Keratinocyte (primary cell): ENCODE measurements at regions not wholly inside any gene's neighbourhood (a gene's known extent, or its start where the extent isn't known, plus 50 kb on each side); places are given as distances from the start of the nearest gene placed in this dataset.

Experiments
- DNase-seq: peaks from one replicate; pipeline ENCODE4 v3.0.0-alpha.2; 2011; ENCODE audit warnings: low read depth, missing footprints, low spot score
- FAIRE-seq: peaks from 2 replicates; lab custom pipeline; 2011; peaks lifted over from hg19 to GRCh38; lab: Jason Lieb, UNC
- H2AFZ ChIP-seq: 2 replicates; pipeline ENCODE4 v1.6.0; 2012; ENCODE audit warnings: low read length, control low read depth, inconsistent platforms; ENCODE audit not compliant: control insufficient read depth
- H3K27ac ChIP-seq: 2 replicates; pipeline ENCODE4 v1.5.1; 2011; ENCODE audit warnings: low read length; ENCODE audit not compliant: control insufficient read depth, insufficient read depth
- H3K27me3 ChIP-seq: 3 replicates; pipeline ENCODE4 v1.6.0; 2011; ENCODE audit warnings: low read length; ENCODE audit not compliant: control insufficient read depth, insufficient read depth; ENCODE audit errors: extremely low read depth
- H3K36me3 ChIP-seq, 2 experiments: 2 replicates in 1 of 2; 3 replicates in 1 of 2; pipeline ENCODE4 v1.5.1; 2011; ENCODE audit warnings: low read length in 2 of 2, mild to moderate bottlenecking in 1 of 2; ENCODE audit not compliant: control insufficient read depth in 2 of 2, insufficient read depth in 2 of 2; ENCODE audit errors: extremely low read depth in 1 of 2
- H3K4me1 ChIP-seq: 3 replicates; pipeline ENCODE4 v1.5.1; 2011; ENCODE audit warnings: low read length; ENCODE audit not compliant: control insufficient read depth, insufficient read depth; ENCODE audit errors: extremely low read depth
- H3K4me2 ChIP-seq: 3 replicates; pipeline ENCODE4 v1.6.0; 2011; ENCODE audit warnings: low read depth, low read length; ENCODE audit not compliant: control insufficient read depth, insufficient read depth; ENCODE audit errors: extremely low read depth
- H3K4me3 ChIP-seq, 3 experiments: fragments of 200-600 bp in 1 of 3; sonication (generic) in 1 of 3; 2 replicates in 2 of 3; 3 replicates in 1 of 3; pipeline ENCODE4 v1.5.1; 2011 to 2016; ENCODE audit warnings: low read length in 3 of 3, mild to moderate bottlenecking in 3 of 3, control low read depth in 2 of 3, inconsistent platforms in 1 of 3, low read depth in 1 of 3, mixed read lengths in 1 of 3, mixed run types in 1 of 3, moderate library complexity in 1 of 3; ENCODE audit not compliant: control insufficient read depth in 2 of 3, insufficient read depth in 2 of 3; ENCODE audit errors: extremely low read depth in 1 of 3
- H3K79me2 ChIP-seq: 2 replicates; pipeline ENCODE4 v1.6.0; 2012; ENCODE audit warnings: low read length; ENCODE audit not compliant: control insufficient read depth, insufficient read depth
- H3K9ac ChIP-seq: 3 replicates; pipeline ENCODE4 v1.6.0; 2011; ENCODE audit warnings: low read length; ENCODE audit not compliant: control insufficient read depth, insufficient read depth; ENCODE audit errors: extremely low read depth
- H3K9me1 ChIP-seq: 3 replicates; pipeline ENCODE4 v1.6.0; 2011; ENCODE audit warnings: low read length; ENCODE audit not compliant: control insufficient read depth, insufficient read depth; ENCODE audit errors: extremely low read depth
- H3K9me3 ChIP-seq: 2 replicates; pipeline ENCODE4 v1.5.1; 2012; ENCODE audit warnings: low read depth, low read length; ENCODE audit not compliant: control insufficient read depth
- H4K20me1 ChIP-seq: 3 replicates; pipeline ENCODE4 v1.6.0; 2011; ENCODE audit warnings: low read length; ENCODE audit not compliant: control insufficient read depth, insufficient read depth; ENCODE audit errors: extremely low read depth
- CTCF ChIP-seq, 3 experiments: IDR thresholded peaks in 1 of 3; conservative IDR thresholded peaks in 1 of 3; optimal IDR thresholded peaks in 1 of 3; 2 replicates in 2 of 3; 3 replicates in 1 of 3; pipeline versions ENCODE3 to v1.5.1; 2011; ENCODE audit warnings: low read length in 3 of 3, mild to moderate bottlenecking in 3 of 3, moderate library complexity in 2 of 3, control low read depth in 1 of 3, inconsistent platforms in 1 of 3; ENCODE audit not compliant: insufficient read depth in 2 of 3; ENCODE audit errors: extremely low read depth in 1 of 3
- EZH2 ChIP-seq: IDR thresholded peaks from one replicate; pipeline ENCODE4 v1.6.1; 2012; ENCODE audit warnings: inconsistent platforms, mild to moderate bottlenecking, low read length, moderate library complexity
- dilution Hi-C: fragments of 300-500 bp; cut with MboI; formaldehyde crosslinking; loops from one replicate; pipeline ENCODE4 v1.7.0; 2020; ENCODE audit warnings: low sequenced_read_pairs; ENCODE audit not compliant: extremely low pct_ligation_motif_present

- Histone ChIP-seq H3K4me2 (no peak overlapping the region), H3K36me3 (no peaks in the 10 kb centered on the region), H3K79me2 (no peaks in the 10 kb centered on the region), H3K9me1 (no peaks in the 10 kb centered on the region), H3K9me3 (no peaks in the 10 kb centered on the region), H3K9ac (no peak overlapping the region), H3K27ac (no peak overlapping the region), H2AFZ (no peak overlapping the region), H3K4me1 (no peaks in the 10 kb centered on the region), H3K27me3 (no peaks in the 10 kb centered on the region), H3K4me3 (no peak overlapping the region), H4K20me1 (no peaks in the 10 kb centered on the region)
- TF ChIP-seq EZH2 (no peak), CTCF (optimal IDR thresholded peaks at IDR 0.05 in 1 of 3, IDR thresholded peaks at IDR 0.05 in 1 of 3, conservative IDR thresholded peaks at IDR 0.05 in 1 of 3; ENCODE audit: extremely low read depth in 1 of 3, insufficient read depth in 2 of 3, low read length in 3 of 3) (peak in 1 of 3 experiments; percentile 7)
- dilution Hi-C loops, result no loop called here
- no peak for DNase-seq
- no peak for FAIRE-seq
Observed at GRCh38 chr11:111189466-111189865, 56.1 kb upstream of the POU2AF2 start.

GRCh38 chr11:111186308-111186915, 59.1 kb upstream of the POU2AF2 start:
- H3K79me2 ChIP-seq, result no peaks in the 10 kb centered on the region
- no peaks in the 10 kb centered on the region for H3K36me3 ChIP-seq
- no peaks in the 10 kb centered on the region for H4K20me1 ChIP-seq
- no peaks in the 10 kb centered on the region for H3K9me3 ChIP-seq
- H3K4me3 ChIP-seq, result no peak overlapping the region
- no peak overlapping the region for H3K27ac ChIP-seq
- TF ChIP-seq EZH2, result no peak
- TF ChIP-seq CTCF (optimal IDR thresholded peaks at IDR 0.05 in 1 of 3, IDR thresholded peaks at IDR 0.05 in 1 of 3, conservative IDR thresholded peaks at IDR 0.05 in 1 of 3; ENCODE audit: extremely low read depth in 1 of 3, insufficient read depth in 2 of 3, low read length in 3 of 3), result no peak
- DNase-seq (no peak), FAIRE-seq (no peak)
- no peaks in the 10 kb centered on the region for H3K27me3 ChIP-seq
- H3K9ac ChIP-seq, result no peak overlapping the region
- H3K4me1 ChIP-seq, result peaks cover 8% of the 10 kb centered on the region
- H3K4me2 ChIP-seq, result no peak overlapping the region
- H2AFZ ChIP-seq, result no peak overlapping the region
- no peaks in the 10 kb centered on the region for H3K9me1 ChIP-seq
- dilution Hi-C loops, result no loop called here
